ENCODE measurements at regions not wholly inside any gene's neighbourhood (a gene's known extent, or its start where the extent isn't known, plus 50 kb on each side); places are given as distances from the start of the nearest gene placed in this dataset.

DNA sequence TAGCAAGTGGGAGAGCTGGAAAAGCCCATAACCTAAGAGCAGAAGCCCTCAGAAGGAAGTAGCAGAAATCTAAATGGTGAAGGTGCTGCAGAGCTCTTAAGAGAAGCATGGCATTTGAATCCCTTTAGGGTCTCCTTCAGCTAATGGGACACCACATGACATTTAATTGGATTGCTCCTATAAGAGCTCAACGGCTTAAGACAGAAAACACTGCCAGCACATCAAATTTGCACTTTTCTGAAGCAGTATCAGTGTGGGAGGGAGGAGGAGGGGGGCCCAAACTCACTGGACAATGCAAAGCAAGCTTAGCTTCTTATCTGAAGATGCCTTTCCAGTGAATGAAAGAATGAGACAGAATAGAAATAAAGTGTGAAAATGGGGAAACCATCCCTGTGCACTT is 287.9 kb upstream of the MTNR1B start:
- ATAC-seq, result no peak
- no peak overlapping the region for H3K27ac ChIP-seq
- no peak for DNase-seq
- peaks cover 0 to 16% (median 0%) of the 10 kb centered on the region in 11 donors for H3K9me3 ChIP-seq
- H3K4me1 ChIP-seq, result peaks cover 0 to 4% (median 0%) of the 10 kb centered on the region in 9 donors
- no peaks in the 10 kb centered on the region for H3K36me3 ChIP-seq
- no peaks in the 10 kb centered on the region for H3K27me3 ChIP-seq
- no peak overlapping the region for H3K4me3 ChIP-seq
- intact Hi-C loops (cut with DNase I), result no loop called here
- TF ChIP-seq, protein P1, sequence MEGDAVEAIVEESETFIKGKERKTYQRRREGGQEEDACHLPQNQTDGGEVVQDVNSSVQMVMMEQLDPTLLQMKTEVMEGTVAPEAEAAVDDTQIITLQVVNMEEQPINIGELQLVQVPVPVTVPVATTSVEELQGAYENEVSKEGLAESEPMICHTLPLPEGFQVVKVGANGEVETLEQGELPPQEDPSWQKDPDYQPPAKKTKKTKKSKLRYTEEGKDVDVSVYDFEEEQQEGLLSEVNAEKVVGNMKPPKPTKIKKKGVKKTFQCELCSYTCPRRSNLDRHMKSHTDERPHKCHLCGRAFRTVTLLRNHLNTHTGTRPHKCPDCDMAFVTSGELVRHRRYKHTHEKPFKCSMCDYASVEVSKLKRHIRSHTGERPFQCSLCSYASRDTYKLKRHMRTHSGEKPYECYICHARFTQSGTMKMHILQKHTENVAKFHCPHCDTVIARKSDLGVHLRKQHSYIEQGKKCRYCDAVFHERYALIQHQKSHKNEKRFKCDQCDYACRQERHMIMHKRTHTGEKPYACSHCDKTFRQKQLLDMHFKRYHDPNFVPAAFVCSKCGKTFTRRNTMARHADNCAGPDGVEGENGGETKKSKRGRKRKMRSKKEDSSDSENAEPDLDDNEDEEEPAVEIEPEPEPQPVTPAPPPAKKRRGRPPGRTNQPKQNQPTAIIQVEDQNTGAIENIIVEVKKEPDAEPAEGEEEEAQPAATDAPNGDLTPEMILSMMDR (IDR thresholded peaks at IDR 0.05), result no peak
- 37 to 61% methylated on average over 1 of the region's 1 CpG for WGBS, 2 donors

DNA sequence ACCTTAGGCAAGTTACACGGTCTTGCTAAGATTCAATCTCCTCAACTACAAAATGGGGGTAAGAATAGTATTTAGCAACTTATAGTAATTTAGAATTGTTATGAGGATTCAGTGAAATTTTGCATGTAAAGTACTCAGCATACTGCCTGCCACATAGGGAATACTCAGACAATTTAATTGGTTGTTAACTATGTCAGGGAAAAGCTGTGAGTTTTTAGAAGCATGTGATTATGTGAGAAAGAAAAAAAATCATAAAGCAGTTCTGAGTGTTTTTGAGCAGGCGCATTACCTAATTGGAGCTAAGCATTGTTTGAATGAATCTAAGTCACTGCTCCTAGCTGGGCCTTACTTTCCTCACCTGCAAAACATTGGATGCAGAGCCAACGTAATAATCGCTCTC is 287.3 kb upstream of the MTNR1B start:
- no peak overlapping the region for H3K4me3 ChIP-seq
- no peak for ATAC-seq
- no peaks in the 10 kb centered on the region for H3K27me3 ChIP-seq
- DNase-seq, result no peak
- H3K27ac ChIP-seq, result no peak overlapping the region
- TF ChIP-seq, protein P1 (IDR thresholded peaks at IDR 0.05), result no peak
- intact Hi-C loops (cut with DNase I), result no loop called here
- H3K4me1 ChIP-seq, result peaks cover 0 to under 1% (median 0%) of the 10 kb centered on the region in 9 donors
- no peaks in the 10 kb centered on the region for H3K36me3 ChIP-seq
- WGBS, 2 donors, result 92% methylated on average over 4 of the region's 4 CpGs
- peaks cover 0 to 16% (median 0%) of the 10 kb centered on the region in 11 donors for H3K9me3 ChIP-seq

DNA sequence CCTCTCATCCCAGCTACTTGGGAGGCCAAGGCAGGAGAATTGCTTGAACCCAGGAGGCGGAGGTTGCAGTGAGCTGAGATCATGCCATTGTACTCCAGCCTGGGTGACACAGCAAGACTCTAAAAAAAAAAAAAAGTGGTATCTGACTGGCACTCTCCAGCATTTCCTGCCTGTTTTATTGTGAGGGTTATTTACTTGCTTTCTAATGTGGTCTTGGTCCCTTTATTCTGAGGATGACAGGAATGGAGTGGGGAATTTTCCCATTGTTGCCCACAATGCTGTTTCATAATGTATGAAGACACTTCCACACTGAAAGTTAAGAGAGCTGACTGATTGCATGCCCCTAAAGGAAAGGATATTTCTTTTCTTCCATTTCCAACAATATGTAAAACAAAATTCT is 286.5 kb upstream of the MTNR1B start:
- Histone ChIP-seq H3K9me3 (peaks cover 0 to 12% (median 0%) of the 10 kb centered on the region in 11 donors), H3K27me3 (no peaks in the 10 kb centered on the region), H3K4me1 (no peaks in the 10 kb centered on the region), H3K36me3 (no peaks in the 10 kb centered on the region), H3K27ac (no peak overlapping the region), H3K4me3 (no peak overlapping the region)
- TF ChIP-seq, protein P1 (IDR thresholded peaks at IDR 0.05), result no peak
- DNase-seq, result no peak
- no peak for ATAC-seq
- intact Hi-C loops (cut with DNase I), result no loop called here
- 88% methylated on average over 1 of the region's 1 CpG for WGBS, 2 donors

DNA sequence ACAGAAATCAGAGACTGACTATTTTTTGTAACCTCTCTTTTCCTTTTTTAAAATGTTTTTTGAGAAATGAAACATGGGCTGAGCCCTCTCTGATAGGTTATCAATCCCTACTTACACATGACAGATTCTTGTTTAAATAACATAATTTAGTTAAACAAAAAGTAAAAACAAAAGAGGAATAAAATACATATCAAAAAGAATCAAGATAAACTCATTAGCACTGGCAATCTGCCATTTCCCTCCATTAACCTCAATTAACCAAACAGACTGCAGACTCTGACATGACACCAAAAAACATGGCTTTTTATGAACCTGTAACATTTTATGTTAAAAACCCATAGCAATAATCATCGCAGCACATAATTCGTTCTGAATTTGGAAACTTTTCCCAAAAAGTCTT is 284.4 kb upstream of the MTNR1B start:
- Histone ChIP-seq H3K4me3 (no peak overlapping the region), H3K27ac (no peak overlapping the region), H3K4me1 (no peaks in the 10 kb centered on the region), H3K36me3 (no peaks in the 10 kb centered on the region), H3K9me3 (peaks cover 0 to 6% (median 0%) of the 10 kb centered on the region in 11 donors), H3K27me3 (no peaks in the 10 kb centered on the region)
- TF ChIP-seq, protein P1 (IDR thresholded peaks at IDR 0.05), result no peak
- DNase-seq (no peak), ATAC-seq (no peak)
- 93 to 94% methylated on average over 2 of the region's 2 CpGs for WGBS, 2 donors
- intact Hi-C loops (cut with DNase I), result no loop called here
